K562 (cell line): ENCODE measurements at regions not wholly inside any gene's neighbourhood (a gene's known extent, or its start where the extent isn't known, plus 50 kb on each side); places are given as distances from the start of the nearest gene placed in this dataset.

Experiments
- ATAC-seq: fragments of 200-7000 bp; cut with Tn5 transposase; 3 replicates; pipeline ENCODE4 v1.9.1; 2020; ENCODE audit warnings: moderate library complexity
- BruUV-seq: library from RNA; stranded (reverse); fragments of 400-500 nt; replicated peaks from 2 replicates; lab custom pipeline; 2021; lab: Mats Ljungman, UMichigan
- CTCF ChIA-PET: fragments of 300-600 bp; formaldehyde crosslinking; extraction: SDS; loops from one replicate; lab custom pipeline; 2021; ENCODE audit warnings: low intra/inter-chr PET ratio; lab: Yijun Ruan, JAX
- POLR2A ChIA-PET: fragments of 300-600, 350-650 bp; sonication (Branson Sonifier 250); formaldehyde crosslinking; extraction: SDS; loops from one replicate; lab custom pipeline; 2021; ENCODE audit warnings: antibody characterized with exemption, inconsistent platforms; lab: Yijun Ruan, JAX
- DNase-seq, 4 experiments: peaks; one replicate each; pipeline versions ENCODE4 v3.0.0 to v3.0.0-alpha.2; 2011 to 2018; ENCODE audit warnings: low spot score in 3 of 4, mixed read lengths in 3 of 4; ENCODE audit errors: extremely low read depth in 1 of 4
- FAIRE-seq: peaks from 2 replicates; lab custom pipeline; 2011; peaks lifted over from hg19 to GRCh38; lab: Jason Lieb, UNC
- H2AFZ ChIP-seq: 2 replicates; pipeline ENCODE4 v1.6.0; 2011; ENCODE audit warnings: low read depth, low read length, control low read depth, inconsistent platforms
- H3K27ac ChIP-seq: fragments of 200-600 bp; 3 replicates; pipeline ENCODE4 v1.8.0; 2011; ENCODE audit warnings: low read depth, mild to moderate bottlenecking, control low read depth, inconsistent platforms, low read length, moderate library complexity, mixed read lengths; ENCODE audit errors: extremely low read depth
- H3K27me3 ChIP-seq, 2 experiments: fragments of 300-600 bp in 1 of 2; 2 replicates in 1 of 2; 3 replicates in 1 of 2; pipeline versions ENCODE4 v1.6.0 to v1.8.0; 2011; ENCODE audit warnings: inconsistent platforms in 2 of 2, low read length in 2 of 2, mild to moderate bottlenecking in 1 of 2, mixed read lengths in 1 of 2, moderate library complexity in 1 of 2; ENCODE audit not compliant: control insufficient read depth in 2 of 2, insufficient read depth in 2 of 2
- H3K36me3 ChIP-seq: fragments of 300-600 bp; 3 replicates; pipeline ENCODE4 v1.8.0; 2011; ENCODE audit warnings: mild to moderate bottlenecking, low read length, inconsistent platforms; ENCODE audit not compliant: control insufficient read depth, insufficient read depth
- H3K4me1 ChIP-seq, 2 experiments: fragments of 200-600 bp in 1 of 2; replicated peaks in 1 of 2; 2 replicates in 1 of 2; 3 replicates in 1 of 2; pipeline versions ENCODE4 v1.5.1 to v1.8.0; 2011; ENCODE audit warnings: inconsistent platforms in 2 of 2, low read length in 2 of 2, mild to moderate bottlenecking in 1 of 2, mixed read lengths in 1 of 2, moderate library complexity in 1 of 2; ENCODE audit not compliant: control insufficient read depth in 2 of 2, insufficient read depth in 2 of 2
- H3K4me2 ChIP-seq: 2 replicates; pipeline ENCODE4 v1.6.1; 2011; ENCODE audit warnings: low read length, control low read depth, inconsistent platforms, mixed read lengths; ENCODE audit not compliant: insufficient read depth
- H3K4me3 ChIP-seq: fragments of 200-600 bp; sonication (generic), shearing (Covaris generic); 2 replicates; pipeline ENCODE4 v1.5.1; 2016; ENCODE audit warnings: control low read depth, inconsistent platforms
- H3K79me2 ChIP-seq: fragments of 200-600 bp; 3 replicates; pipeline ENCODE4 v1.8.0; 2011; ENCODE audit warnings: low read length, inconsistent platforms; ENCODE audit not compliant: control insufficient read depth, insufficient read depth
- H3K9ac ChIP-seq, 2 experiments: 2 replicates each; pipeline versions ENCODE4 v1.6.0 to v1.6.1; 2011; ENCODE audit warnings: low read depth in 2 of 2, low read length in 2 of 2, control low read depth in 1 of 2, inconsistent platforms in 1 of 2, mild to moderate bottlenecking in 1 of 2, mixed read lengths in 1 of 2; ENCODE audit not compliant: insufficient read depth in 1 of 2
- H3K9me1 ChIP-seq: one replicate; pipeline ENCODE4 v1.6.0; 2011; ENCODE audit warnings: inconsistent platforms, mild to moderate bottlenecking, low read length, moderate library complexity; ENCODE audit not compliant: control insufficient read depth, insufficient read depth
- H3K9me3 ChIP-seq: replicated peaks from 2 replicates; pipeline ENCODE4 v1.5.1; 2011; ENCODE audit warnings: low read depth, low read length, inconsistent platforms; ENCODE audit not compliant: control insufficient read depth, insufficient read depth
- H4K20me1 ChIP-seq: replicated peaks from 2 replicates; pipeline ENCODE4 v1.6.1; 2011; ENCODE audit warnings: low read length, inconsistent platforms, mixed read lengths; ENCODE audit not compliant: control insufficient read depth, insufficient read depth
- CAMTA2 ChIP-seq: fragments of 250-450 bp; sonication (Bioruptor Pico); conservative IDR thresholded peaks from 2 replicates; pipeline ENCODE4 v1.5.1; 2022
- ESRRB ChIP-seq: fragments of 250-450 bp; sonication (Bioruptor Pico); IDR thresholded peaks from 2 replicates; pipeline ENCODE4 v1.5.0; 2020; ENCODE audit warnings: mild to moderate bottlenecking, moderate library complexity, borderline replicate concordance
- L3MBTL2 ChIP-seq: fragments of 450-650 bp; IDR thresholded peaks from 2 replicates; pipeline ENCODE4 v1.6.1; 2016; ENCODE audit warnings: mild to moderate bottlenecking, moderate library complexity
- NRF1 ChIP-seq, 2 experiments: fragments of 450-650 bp; IDR thresholded peaks in 1 of 2; conservative IDR thresholded peaks in 1 of 2; 2 replicates each; pipeline ENCODE4 v1.6.1; 2014; ENCODE audit warnings: mild to moderate bottlenecking in 2 of 2
- WGBS: fragments of 100-300 bp; shearing (Covaris generic); methylation state at CpG from one replicate; pipeline ENCODE4 v1.1.6; 2016; ENCODE audit warnings: low coverage, mixed read lengths; ENCODE audit not compliant: insufficient coverage; ENCODE audit errors: missing lambda C conversion rate; 5-methylcytosine and 5-hydroxymethylcytosine counted together
- in situ Hi-C: fragments of 300-500 bp; cut with MboI; formaldehyde crosslinking; loops from 4 replicates; pipeline ENCODE4 v1.15.0; 2018; ENCODE audit warnings: inconsistent platforms, mixed read lengths
- intact Hi-C: fragments of 100-400 bp; cut with micrococcal nuclease; formaldehyde crosslinking; loops from 2 replicates; pipeline ENCODE4 v1.14.2; 2022
- TF ChIP-seq, protein P1 (sequence below): sonication (generic); formaldehyde crosslinking; IDR thresholded peaks from 2 replicates; pipeline ENCODE4 v1.8.0; 2022; ENCODE audit warnings: mild to moderate bottlenecking, missing genetic modification reagents
- TF ChIP-seq, protein P2 (sequence below), 2 experiments: fragments of 200-800 bp in 1 of 2; sonication (Bioruptor generic) in 1 of 2; sonication (generic) in 1 of 2; formaldehyde crosslinking in 1 of 2; IDR thresholded peaks in 1 of 2; conservative IDR thresholded peaks in 1 of 2; 2 replicates each; pipeline versions ENCODE4 v1.5.0 to v1.6.1; 2016 to 2020; ENCODE audit warnings: missing compliant biosample characterization in 1 of 2, missing genetic modification characterization in 1 of 2, missing genetic modification reagents in 1 of 2
- TF ChIP-seq, protein P3 (sequence below): sonication (generic); formaldehyde crosslinking; IDR thresholded peaks from 2 replicates; pipeline ENCODE4 v1.8.0; 2023; ENCODE audit warnings: mild to moderate bottlenecking, missing genetic modification reagents

DNA sequence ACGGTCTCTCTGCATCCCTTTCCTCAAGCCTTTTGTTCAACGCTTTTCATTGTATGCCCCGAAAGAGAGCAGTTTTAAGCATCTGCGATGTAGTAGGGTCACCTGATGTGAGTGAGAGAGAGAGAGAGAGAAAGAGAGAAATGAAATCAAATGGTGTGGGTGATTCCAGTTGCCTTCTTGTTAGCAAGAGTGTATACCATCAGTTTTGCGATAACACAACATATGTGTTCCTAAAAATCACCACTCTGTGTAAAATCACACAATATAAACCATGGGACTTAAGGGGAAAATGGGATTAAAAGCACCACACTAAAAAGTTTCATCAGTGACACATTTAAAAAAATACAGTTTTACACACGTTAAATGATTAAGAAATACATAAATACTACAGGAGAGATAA, 1102.7 kb upstream of the EEF2KMT start (continued):
- TF ChIP-seq, protein P1, sequence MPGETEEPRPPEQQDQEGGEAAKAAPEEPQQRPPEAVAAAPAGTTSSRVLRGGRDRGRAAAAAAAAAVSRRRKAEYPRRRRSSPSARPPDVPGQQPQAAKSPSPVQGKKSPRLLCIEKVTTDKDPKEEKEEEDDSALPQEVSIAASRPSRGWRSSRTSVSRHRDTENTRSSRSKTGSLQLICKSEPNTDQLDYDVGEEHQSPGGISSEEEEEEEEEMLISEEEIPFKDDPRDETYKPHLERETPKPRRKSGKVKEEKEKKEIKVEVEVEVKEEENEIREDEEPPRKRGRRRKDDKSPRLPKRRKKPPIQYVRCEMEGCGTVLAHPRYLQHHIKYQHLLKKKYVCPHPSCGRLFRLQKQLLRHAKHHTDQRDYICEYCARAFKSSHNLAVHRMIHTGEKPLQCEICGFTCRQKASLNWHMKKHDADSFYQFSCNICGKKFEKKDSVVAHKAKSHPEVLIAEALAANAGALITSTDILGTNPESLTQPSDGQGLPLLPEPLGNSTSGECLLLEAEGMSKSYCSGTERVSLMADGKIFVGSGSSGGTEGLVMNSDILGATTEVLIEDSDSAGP = no peak
- TF ChIP-seq ESRRB (no peak), NRF1 (conservative IDR thresholded peaks at IDR 0.05 in 1 of 2, IDR thresholded peaks at IDR 0.05 in 1 of 2) (no peak), L3MBTL2 (no peak)
- TF ChIP-seq, protein P2, sequence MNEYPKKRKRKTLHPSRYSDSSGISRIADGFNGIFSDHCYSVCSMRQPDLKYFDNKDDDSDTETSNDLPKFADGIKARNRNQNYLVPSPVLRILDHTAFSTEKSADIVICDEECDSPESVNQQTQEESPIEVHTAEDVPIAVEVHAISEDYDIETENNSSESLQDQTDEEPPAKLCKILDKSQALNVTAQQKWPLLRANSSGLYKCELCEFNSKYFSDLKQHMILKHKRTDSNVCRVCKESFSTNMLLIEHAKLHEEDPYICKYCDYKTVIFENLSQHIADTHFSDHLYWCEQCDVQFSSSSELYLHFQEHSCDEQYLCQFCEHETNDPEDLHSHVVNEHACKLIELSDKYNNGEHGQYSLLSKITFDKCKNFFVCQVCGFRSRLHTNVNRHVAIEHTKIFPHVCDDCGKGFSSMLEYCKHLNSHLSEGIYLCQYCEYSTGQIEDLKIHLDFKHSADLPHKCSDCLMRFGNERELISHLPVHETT (CRISPR knock-in tag; conservative IDR thresholded peaks at IDR 0.05 in 1 of 2, IDR thresholded peaks at IDR 0.05 in 1 of 2) = no peak
- TF ChIP-seq, protein P3, sequence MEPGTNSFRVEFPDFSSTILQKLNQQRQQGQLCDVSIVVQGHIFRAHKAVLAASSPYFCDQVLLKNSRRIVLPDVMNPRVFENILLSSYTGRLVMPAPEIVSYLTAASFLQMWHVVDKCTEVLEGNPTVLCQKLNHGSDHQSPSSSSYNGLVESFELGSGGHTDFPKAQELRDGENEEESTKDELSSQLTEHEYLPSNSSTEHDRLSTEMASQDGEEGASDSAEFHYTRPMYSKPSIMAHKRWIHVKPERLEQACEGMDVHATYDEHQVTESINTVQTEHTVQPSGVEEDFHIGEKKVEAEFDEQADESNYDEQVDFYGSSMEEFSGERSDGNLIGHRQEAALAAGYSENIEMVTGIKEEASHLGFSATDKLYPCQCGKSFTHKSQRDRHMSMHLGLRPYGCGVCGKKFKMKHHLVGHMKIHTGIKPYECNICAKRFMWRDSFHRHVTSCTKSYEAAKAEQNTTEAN (CRISPR knock-in tag) = no peak

DNA sequence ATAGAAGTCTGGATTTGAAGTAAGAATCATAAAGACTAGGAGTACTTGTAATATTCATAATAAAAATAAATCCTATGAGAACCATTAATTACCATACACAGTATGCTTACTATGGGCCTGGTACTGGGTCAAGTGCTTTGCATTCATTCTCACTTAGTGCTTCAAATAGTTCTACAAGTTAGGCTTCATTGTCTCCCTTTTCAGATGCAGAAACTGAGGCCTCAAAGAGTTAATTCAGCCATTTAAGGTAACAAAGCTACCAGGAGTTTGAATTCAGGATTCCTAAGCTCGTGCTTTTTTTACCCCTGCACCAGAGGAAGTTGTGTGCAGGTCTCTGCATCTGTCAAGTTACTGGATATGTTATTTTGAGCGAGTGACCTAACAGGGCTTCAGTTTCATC, 1098.4 kb upstream of the EEF2KMT start:
- no TSS peak for BruUV-seq
- H3K27ac ChIP-seq = no peak overlapping the region
- H3K36me3 ChIP-seq = no peaks in the 10 kb centered on the region
- no peak for TF ChIP-seq CAMTA2 (CRISPR knock-in tag)
- no peaks in the 10 kb centered on the region for H3K9me3 ChIP-seq
- no peak overlapping the region for H3K4me2 ChIP-seq
- ChIA-PET POLR2A (no interaction called here), CTCF (no interaction called here)
- H2AFZ ChIP-seq = no peak overlapping the region
- 3% methylated on average over 2 of the region's 2 CpGs for WGBS
- DNase-seq (no peak), FAIRE-seq (no peak), ATAC-seq (no peak)
- H3K27me3 ChIP-seq = no peaks in the 10 kb centered on the region
- H3K4me1 ChIP-seq = no peaks in the 10 kb centered on the region
- intact Hi-C loops = no loop called here
- H3K9me1 ChIP-seq = peaks cover 3% of the 10 kb centered on the region
- no peak overlapping the region for H3K4me3 ChIP-seq
- H3K9ac ChIP-seq = no peak overlapping the region
- H4K20me1 ChIP-seq = no peaks in the 10 kb centered on the region
- in situ Hi-C loops = no loop called here
- H3K79me2 ChIP-seq = no peaks in the 10 kb centered on the region
